KOPT-K1 (cell line): ENCODE measurements at regions not wholly inside any gene's neighbourhood (a gene's known extent, or its start where the extent isn't known, plus 50 kb on each side); places are given as distances from the start of the nearest gene placed in this dataset.

Source experiments
- H3K27ac ChIP-seq: fragments of 200-600 bp; sonication (generic); 2 replicates; pipeline ENCODE4 v1.5.1; 2016; ENCODE audit warnings: antibody characterized with exemption, mild to moderate bottlenecking, low read depth, low read length; ENCODE audit not compliant: poor library complexity, severe bottlenecking
- H3K36me3 ChIP-seq: fragments of 200-600 bp; sonication (generic); 2 replicates; pipeline ENCODE4 v1.5.1; 2017; ENCODE audit warnings: antibody characterized with exemption, mild to moderate bottlenecking, low read length, moderate library complexity; ENCODE audit not compliant: insufficient read depth
- H3K9me3 ChIP-seq: fragments of 200-600 bp; sonication (generic); 2 replicates; pipeline ENCODE4 v1.5.1; 2017; ENCODE audit warnings: antibody characterized with exemption, low read length, mild to moderate bottlenecking; ENCODE audit not compliant: insufficient read depth, poor library complexity, severe bottlenecking

- no peak overlapping the region for H3K27ac ChIP-seq
Observed at GRCh38 chr9:73219985-73220626, 68.4 kb downstream of the ANXA1 start.

DNA sequence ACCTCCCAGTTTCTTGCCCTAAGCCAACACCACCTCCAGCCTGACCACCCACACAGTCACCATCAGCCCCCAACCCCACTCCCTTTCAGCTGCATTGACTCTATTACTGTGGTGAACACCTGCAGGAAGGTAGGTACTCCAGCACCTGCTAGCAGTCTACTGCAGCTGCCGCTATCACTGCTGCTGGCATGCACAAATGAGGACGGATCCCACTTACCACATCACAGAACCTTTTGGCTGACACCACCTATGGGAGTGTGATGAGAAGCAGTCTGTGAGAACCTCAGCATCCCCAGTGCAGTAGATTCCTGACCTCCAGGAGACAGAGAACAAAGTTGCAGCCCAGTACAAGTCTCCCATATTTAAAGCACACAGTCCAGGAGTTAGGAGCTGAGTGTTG lies 71.9 kb downstream of the ANXA1 start:
- no peaks in the 10 kb centered on the region for H3K36me3 ChIP-seq
- no peaks in the 10 kb centered on the region for H3K9me3 ChIP-seq
- no peak overlapping the region for H3K27ac ChIP-seq

More at GRCh38 chr9:73219985-73220626, 68.4 kb downstream of the ANXA1 start:
- no peaks in the 10 kb centered on the region for H3K36me3 ChIP-seq
- H3K9me3 ChIP-seq = no peaks in the 10 kb centered on the region

DNA sequence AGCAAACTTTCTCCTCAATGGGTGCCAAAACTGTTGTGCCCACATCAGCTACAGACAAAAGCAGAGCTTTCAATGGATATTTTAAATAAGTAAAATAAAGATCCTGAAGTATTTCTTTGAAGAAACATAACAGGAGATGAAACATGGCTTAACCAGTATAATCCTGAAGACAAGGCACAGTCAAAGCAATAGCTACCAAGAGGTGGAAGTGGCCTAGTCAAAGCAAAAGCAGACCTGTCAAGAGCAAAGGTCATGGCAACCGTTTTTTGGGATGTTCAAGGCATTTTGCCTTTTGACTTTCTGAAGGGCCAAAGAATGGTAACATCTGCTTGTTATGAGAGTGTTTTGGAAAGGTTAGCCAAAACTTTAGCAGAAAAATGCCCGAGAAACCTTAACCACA lies 77.9 kb downstream of the ANXA1 start:
- Histone ChIP-seq H3K9me3 (no peaks in the 10 kb centered on the region), H3K36me3 (no peaks in the 10 kb centered on the region), H3K27ac (no peak overlapping the region)

- no peak overlapping the region for H3K27ac ChIP-seq
- no peaks in the 10 kb centered on the region for H3K36me3 ChIP-seq
- no peaks in the 10 kb centered on the region for H3K9me3 ChIP-seq
Observed at GRCh38 chr9:73230251-73230650, 78.6 kb downstream of the ANXA1 start.

DNA sequence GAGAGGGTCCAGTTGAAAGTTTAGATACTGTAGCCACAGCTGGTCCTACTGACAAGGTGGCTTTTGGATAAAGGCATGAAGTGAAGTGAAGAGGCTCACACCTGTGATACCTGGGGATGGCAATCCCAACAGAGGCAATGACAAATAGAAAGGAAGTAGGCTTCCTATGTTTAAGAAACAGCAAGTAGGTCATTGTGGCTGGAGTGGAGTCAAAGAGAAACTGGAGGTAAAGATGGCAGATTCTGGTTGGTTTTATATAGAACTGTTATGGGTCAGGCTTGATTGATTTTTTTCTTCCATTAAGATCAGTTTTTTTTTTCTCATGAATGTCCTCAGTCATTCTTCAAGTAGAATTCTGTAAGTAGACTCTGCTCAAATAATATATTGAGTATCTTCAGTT lies 79.5 kb downstream of the ANXA1 start:
- Histone ChIP-seq H3K9me3 (no peaks in the 10 kb centered on the region), H3K27ac (no peak overlapping the region)

DNA sequence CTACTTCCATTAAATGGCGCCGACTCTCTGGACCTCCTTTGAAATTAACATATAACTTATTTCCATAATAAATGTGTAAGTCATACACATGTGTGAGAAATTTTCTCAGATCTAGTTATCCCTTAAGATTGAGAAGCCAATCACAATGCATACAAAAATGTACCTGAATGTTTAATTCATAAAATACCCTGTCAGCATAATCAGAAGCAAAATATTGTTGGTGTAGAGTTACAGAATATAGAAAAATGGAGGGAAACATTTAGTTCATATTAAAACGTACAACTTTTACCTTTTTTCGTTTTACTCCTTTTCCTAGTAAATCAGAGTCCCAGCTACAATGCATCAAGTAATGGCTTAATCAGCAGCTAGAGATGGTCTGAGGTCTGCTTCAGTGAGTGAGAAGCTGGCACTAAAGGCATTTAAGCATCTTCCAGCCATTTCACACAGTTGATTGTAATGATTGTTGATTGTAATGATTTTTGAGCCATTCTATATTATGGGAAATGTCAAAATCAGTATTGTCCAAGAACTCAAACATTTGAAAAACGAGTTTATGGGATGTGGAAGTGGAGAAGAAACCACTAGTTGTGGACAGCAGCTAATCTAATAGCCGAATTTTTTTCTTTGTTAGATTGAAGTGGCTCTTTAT lies 81.8 kb downstream of the ANXA1 start:
- Histone ChIP-seq H3K36me3 (no peaks in the 10 kb centered on the region), H3K9me3 (no peaks in the 10 kb centered on the region), H3K27ac (no peak overlapping the region)

More for the DNA sequence above, 79.5 kb downstream of the ANXA1 start:
- H3K36me3 ChIP-seq = no peaks in the 10 kb centered on the region

GRCh38 chr9:73234008-73234360 lies 82.3 kb downstream of the ANXA1 start:
- Histone ChIP-seq H3K36me3 (no peaks in the 10 kb centered on the region), H3K27ac (no peak overlapping the region), H3K9me3 (no peaks in the 10 kb centered on the region)

GRCh38 chr9:73237140-73237539 lies 85.5 kb downstream of the ANXA1 start:
- Histone ChIP-seq H3K27ac (no peak overlapping the region), H3K9me3 (no peaks in the 10 kb centered on the region), H3K36me3 (no peaks in the 10 kb centered on the region)

- Histone ChIP-seq H3K27ac (no peak overlapping the region), H3K9me3 (no peaks in the 10 kb centered on the region), H3K36me3 (no peaks in the 10 kb centered on the region)
Observed at GRCh38 chr9:73239570-73240265, 88.1 kb downstream of the ANXA1 start.

- no peak overlapping the region for H3K27ac ChIP-seq
- H3K36me3 ChIP-seq = no peaks in the 10 kb centered on the region
- no peaks in the 10 kb centered on the region for H3K9me3 ChIP-seq
Observed at GRCh38 chr9:73243078-73243477, 91.4 kb downstream of the ANXA1 start.

GRCh38 chr9:73259086-73259696 lies 107.5 kb downstream of the ANXA1 start:
- Histone ChIP-seq H3K27ac (no peak overlapping the region), H3K9me3 (no peaks in the 10 kb centered on the region), H3K36me3 (no peaks in the 10 kb centered on the region)

DNA sequence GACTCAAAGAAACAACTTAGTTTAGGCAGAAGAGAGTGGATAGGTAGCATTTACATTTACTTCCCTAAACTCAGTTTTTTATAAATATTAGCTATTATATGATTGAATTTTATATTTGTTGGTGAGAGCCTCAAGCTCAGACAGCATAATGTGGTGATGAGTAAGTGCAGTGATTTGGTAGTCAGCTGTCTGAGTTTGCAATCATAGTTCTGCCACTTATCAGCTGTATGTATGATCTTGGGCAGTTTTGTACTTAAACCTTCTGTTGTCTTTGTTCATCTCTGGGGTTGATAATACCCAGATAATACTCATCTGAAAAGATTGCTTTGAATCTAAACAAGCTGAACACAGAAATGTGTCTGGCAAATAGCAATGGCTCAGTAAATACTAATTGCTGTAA lies 108.8 kb downstream of the ANXA1 start:
- H3K27ac ChIP-seq = no peak overlapping the region
- no peaks in the 10 kb centered on the region for H3K36me3 ChIP-seq
- H3K9me3 ChIP-seq = no peaks in the 10 kb centered on the region

DNA sequence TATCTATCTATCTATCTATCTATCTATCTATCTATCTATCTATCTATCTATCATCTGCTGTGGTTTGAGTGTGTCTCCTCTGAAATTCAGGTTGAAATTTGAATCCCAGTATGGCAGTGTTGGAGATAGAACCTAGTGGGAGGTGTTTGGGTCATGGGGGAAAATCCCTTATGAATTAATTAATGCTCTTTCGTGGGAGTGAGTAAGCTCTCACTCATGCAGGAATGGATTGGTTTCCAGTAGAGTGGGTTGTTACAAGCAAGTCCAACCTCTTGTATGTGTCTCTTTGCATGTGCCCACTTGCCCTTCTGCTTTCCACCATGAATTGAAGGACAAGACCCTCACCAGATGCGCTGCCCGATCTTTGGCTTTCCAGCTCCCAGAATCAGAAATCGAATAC lies 113.0 kb downstream of the ANXA1 start:
- Histone ChIP-seq H3K36me3 (no peaks in the 10 kb centered on the region), H3K9me3 (no peaks in the 10 kb centered on the region), H3K27ac (no peak overlapping the region)

DNA sequence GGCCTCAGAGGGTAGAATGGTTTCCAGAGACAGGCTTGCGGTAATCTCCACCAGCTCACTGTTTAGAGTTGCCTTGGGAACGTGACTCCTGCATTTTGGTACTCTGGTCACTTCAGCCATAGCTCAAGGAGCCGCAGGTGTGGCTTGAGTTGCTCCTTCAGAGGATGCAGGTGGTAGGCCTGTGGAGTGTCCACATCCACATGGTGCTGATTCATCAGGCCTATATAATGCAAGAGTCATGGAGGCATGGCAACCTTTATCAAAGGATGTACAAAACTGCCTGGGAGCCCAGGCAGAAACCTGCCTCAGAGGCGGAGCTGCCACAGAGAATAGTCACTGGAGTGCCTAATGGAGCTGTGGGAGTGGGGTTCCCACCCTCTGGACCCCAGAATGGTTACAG lies 114.2 kb downstream of the ANXA1 start:
- H3K36me3 ChIP-seq = no peaks in the 10 kb centered on the region
- H3K27ac ChIP-seq = no peak overlapping the region
- H3K9me3 ChIP-seq = no peaks in the 10 kb centered on the region

GRCh38 chr9:73269430-73270101 lies 117.9 kb downstream of the ANXA1 start:
- H3K9me3 ChIP-seq = no peaks in the 10 kb centered on the region
- H3K27ac ChIP-seq = no peak overlapping the region
- no peaks in the 10 kb centered on the region for H3K36me3 ChIP-seq
